Lung (tissue), 11 donors: ENCODE measurements at regions not wholly inside any gene's neighbourhood (a gene's known extent, or its start where the extent isn't known, plus 50 kb on each side); places are given as distances from the start of the nearest gene placed in this dataset.

ENCODE experiments used
- ATAC-seq: fragments of 200-7000 bp; cut with Tn5 transposase; one replicate; pipeline ENCODE4 v1.9.1; 2020; ENCODE audit warnings: moderate number of reproducible peaks; ENCODE audit not compliant: insufficient read depth, low FRiP score
- DNase-seq, 3 donors: peaks; one replicate each; pipeline ENCODE4 v3.0.0-alpha.2; 2013 to 2017
- H3K27ac ChIP-seq, 2 donors: one replicate each; pipeline ENCODE4 v1.5.1; 2013; ENCODE audit warnings: mild to moderate bottlenecking in 2 of 2, moderate library complexity in 2 of 2, control low read depth in 1 of 2, inconsistent platforms in 1 of 2, low read depth in 1 of 2, low read length in 1 of 2
- H3K27me3 ChIP-seq, 3 donors: one replicate each; pipeline ENCODE4 v1.5.1; 2013; ENCODE audit warnings: low read length in 2 of 3; ENCODE audit not compliant: control insufficient read depth in 3 of 3, insufficient read depth in 3 of 3
- H3K36me3 ChIP-seq, 4 donors: one replicate each; pipeline ENCODE4 v1.5.1; 2013; ENCODE audit warnings: low read length in 4 of 4, mild to moderate bottlenecking in 1 of 4, moderate library complexity in 1 of 4; ENCODE audit not compliant: control insufficient read depth in 4 of 4, insufficient read depth in 4 of 4
- H3K4me1 ChIP-seq, 5 donors: one replicate each; pipeline ENCODE4 v1.5.1; 2013; ENCODE audit warnings: low read length in 5 of 5, mild to moderate bottlenecking in 2 of 5, moderate library complexity in 1 of 5; ENCODE audit not compliant: control insufficient read depth in 5 of 5, insufficient read depth in 5 of 5
- H3K4me3 ChIP-seq: one replicate; pipeline ENCODE4 v1.5.1; 2013; ENCODE audit warnings: mild to moderate bottlenecking, control low read depth, moderate library complexity
- H3K9ac ChIP-seq, 2 donors: one replicate each; pipeline ENCODE4 v1.5.1; 2013; ENCODE audit warnings: low read length in 2 of 2, control low read depth in 1 of 2; ENCODE audit not compliant: insufficient read depth in 1 of 2
- H3K9me3 ChIP-seq, 4 donors: one replicate each; pipeline ENCODE4 v1.5.1; 2013; ENCODE audit warnings: low read length in 3 of 4, mild to moderate bottlenecking in 1 of 4, moderate library complexity in 1 of 4; ENCODE audit not compliant: control insufficient read depth in 4 of 4, insufficient read depth in 3 of 4
- CTCF ChIP-seq: IDR thresholded peaks from 2 replicates; pipeline ENCODE4 v1.5.1; 2012; ENCODE audit warnings: mild to moderate bottlenecking; ENCODE audit errors: control extremely low read depth, extremely low read depth
- WGBS, 2 donors: extraction: QIAGEN DNeasy Blood & Tissue Kit; methylation state at CpG; one replicate each; pipeline ENCODE4 v1.1.7; 2013; 5-methylcytosine and 5-hydroxymethylcytosine counted together
- donor health status: control.
- donor health status: control.
- donor health status: Bipolar disorder and iron deficiency.
- donor health status: healthy.
- donor health status: DM: yes; HTN: yes; CAD: no.

- WGBS, 2 donors, result 52 to 66% methylated on average over 4 of the region's 4 CpGs
- ATAC-seq, result peak; percentile 58
- peak in 1 of 3 donors; percentile 13 for DNase-seq
- no peak for TF ChIP-seq CTCF
- peak overlapping the region in 1 of 2 donors; percentile 41 for H3K27ac ChIP-seq
- no peaks in the 10 kb centered on the region for H3K27me3 ChIP-seq
- no peak overlapping the region for H3K4me3 ChIP-seq
- H3K4me1 ChIP-seq, result no peaks in the 10 kb centered on the region
- H3K36me3 ChIP-seq, result no peaks in the 10 kb centered on the region
- no peak overlapping the region for H3K9ac ChIP-seq
- no peaks in the 10 kb centered on the region for H3K9me3 ChIP-seq
Observed at GRCh38 chr5:87899208-87899661, 369.4 kb downstream of the TMEM161B start.

- Histone ChIP-seq H3K4me3 (no peak overlapping the region), H3K27me3 (no peaks in the 10 kb centered on the region), H3K4me1 (no peaks in the 10 kb centered on the region), H3K9ac (no peak overlapping the region), H3K27ac (no peak overlapping the region), H3K36me3 (no peaks in the 10 kb centered on the region), H3K9me3 (no peaks in the 10 kb centered on the region)
- ATAC-seq (no peak), DNase-seq (no peak)
- no peak for TF ChIP-seq CTCF
- 76 to 82% methylated on average over 6 of the region's 6 CpGs for WGBS, 2 donors
Observed at GRCh38 chr5:87898574-87898973, 370.1 kb downstream of the TMEM161B start.

- ATAC-seq, result no peak
- Histone ChIP-seq H3K27ac (no peak overlapping the region), H3K27me3 (no peaks in the 10 kb centered on the region), H3K4me3 (no peak overlapping the region), H3K9me3 (no peaks in the 10 kb centered on the region), H3K36me3 (no peaks in the 10 kb centered on the region), H3K4me1 (no peaks in the 10 kb centered on the region), H3K9ac (no peak overlapping the region)
- TF ChIP-seq CTCF, result no peak
- WGBS, 2 donors, result 61 to 80% methylated on average over 2 of the region's 2 CpGs
- no peak for DNase-seq
Observed at GRCh38 chr5:87888139-87888538, 380.5 kb downstream of the TMEM161B start.

GRCh38 chr5:87887247-87887646 lies 381.4 kb downstream of the TMEM161B start:
- 82 to 87% methylated on average over 2 of the region's 2 CpGs for whole genome bisulfite sequencing, 2 donors
- no peaks in the 10 kb centered on the region for H3K4me1 ChIP-seq
- H3K27ac ChIP-seq, result no peak overlapping the region
- no peak overlapping the region for H3K4me3 ChIP-seq
- no peak for TF ChIP-seq CTCF
- no peaks in the 10 kb centered on the region for H3K27me3 ChIP-seq
- DNase-seq (no peak), ATAC-seq (no peak)
- H3K36me3 ChIP-seq, result no peaks in the 10 kb centered on the region
- no peaks in the 10 kb centered on the region for H3K9me3 ChIP-seq
- H3K9ac ChIP-seq, result no peak overlapping the region
